Retinal pigment epithelial cell (primary cell): ENCODE measurements at regions not wholly inside any gene's neighbourhood (a gene's known extent, or its start where the extent isn't known, plus 50 kb on each side); places are given as distances from the start of the nearest gene placed in this dataset.
"Not testable (repeated sequence)": the region's sequence is repeated elsewhere in the genome, so short reads cannot be mapped to it uniquely, and the experiment has no call there.

ENCODE experiments used
- DNase-seq: peaks from one replicate; pipeline ENCODE4 v3.0.0-alpha.2; 2010; ENCODE audit warnings: low read depth
- H3K4me3 ChIP-seq: 2 replicates; pipeline ENCODE4 v1.5.1; 2011; ENCODE audit warnings: mild to moderate bottlenecking, low read length, control low read depth, moderate library complexity
- CTCF ChIP-seq: conservative IDR thresholded peaks from 2 replicates; pipeline ENCODE4 v1.5.1; 2011; ENCODE audit warnings: low read depth, low read length, control low read depth, inconsistent platforms

DNA sequence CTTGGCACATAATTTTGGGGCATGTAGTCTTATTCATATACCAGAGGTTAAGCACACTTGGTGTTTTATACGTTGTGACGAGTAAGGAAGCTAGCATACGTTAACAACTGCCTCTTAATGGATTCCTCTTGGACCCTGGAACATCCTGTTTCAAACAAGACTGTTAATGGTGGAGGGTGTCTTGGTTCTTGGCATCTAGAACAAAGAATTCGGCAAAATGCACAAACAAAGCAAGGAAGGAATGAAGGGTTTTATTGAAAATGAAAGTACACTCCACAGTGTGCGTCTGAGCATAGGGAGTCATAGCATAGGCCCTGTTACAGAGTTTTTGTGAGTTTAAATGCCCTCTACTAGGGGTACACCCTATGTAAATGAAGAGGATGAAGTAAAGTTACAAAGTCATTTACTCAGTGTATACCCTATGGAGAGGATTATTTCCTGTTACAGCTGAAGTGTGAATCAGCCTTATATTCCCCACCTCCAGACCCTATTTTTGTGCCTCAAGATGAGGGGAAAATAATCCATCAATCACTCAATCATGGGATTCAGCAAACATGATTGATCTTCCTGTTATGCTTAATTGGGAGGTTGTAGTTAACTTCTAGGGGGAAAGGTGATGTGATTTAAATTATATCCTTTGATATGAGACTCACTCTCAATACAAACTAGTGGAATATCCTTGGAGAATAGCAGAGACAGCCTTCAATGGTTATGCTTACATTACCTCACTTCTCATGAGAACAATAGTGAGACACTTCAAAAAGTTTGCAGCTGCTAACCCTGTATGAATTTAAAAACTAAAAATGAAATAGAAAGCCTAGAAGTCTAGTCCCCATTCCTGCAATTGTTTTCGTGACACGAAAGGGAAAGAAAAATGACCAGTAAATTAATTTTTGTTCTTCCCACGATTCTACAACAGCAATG lies 84.9 kb upstream of the MYO10 start:
- TF ChIP-seq CTCF, result no peak
- no peak for DNase-seq

DNA sequence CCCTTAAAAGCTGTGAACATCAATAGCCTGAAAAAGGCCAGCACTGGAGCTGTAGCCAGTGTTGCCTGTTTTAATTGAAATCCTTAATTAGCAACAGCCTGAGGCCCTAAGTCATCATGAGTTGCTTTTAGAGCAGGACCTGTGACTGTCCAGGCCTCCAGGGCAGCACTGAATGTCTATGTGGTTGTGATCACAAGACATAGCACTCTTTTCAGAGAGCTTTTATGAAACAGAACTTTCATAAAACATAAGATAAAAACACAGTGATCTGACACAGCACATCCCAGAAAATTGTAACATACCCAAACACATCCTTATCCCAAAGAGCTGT lies 85.5 kb upstream of the MYO10 start:
- DNase-seq, result no peak
- no peak overlapping the region for H3K4me3 ChIP-seq
- no peak for TF ChIP-seq CTCF

More for the DNA sequence above, 84.9 kb upstream of the MYO10 start:
- no peak overlapping the region for H3K4me3 ChIP-seq

DNA sequence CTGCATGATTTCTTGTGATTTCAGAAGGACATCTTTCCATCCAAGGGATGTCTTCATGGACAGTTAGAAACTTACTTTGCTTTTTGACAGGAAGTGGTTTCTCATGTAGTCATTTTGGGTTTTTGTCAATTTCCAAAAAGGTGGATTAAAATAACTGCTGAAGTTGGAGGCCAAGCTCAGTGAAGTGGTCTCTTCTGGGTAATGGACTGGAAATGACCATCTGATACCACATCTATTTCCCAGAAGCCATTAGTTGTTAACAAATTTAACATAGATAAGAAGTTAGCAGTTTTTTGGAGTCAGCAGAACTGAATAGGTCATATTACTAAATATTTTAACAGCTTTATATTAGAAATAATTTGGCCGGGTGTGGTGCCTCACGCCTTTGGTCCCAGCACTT lies 86.2 kb upstream of the MYO10 start:
- H3K4me3 ChIP-seq, result no peak overlapping the region
- DNase-seq, result no peak
- TF ChIP-seq CTCF, result no peak

GRCh38 chr5:17024686-17025180 lies 88.6 kb upstream of the MYO10 start:
- DNase-seq, result no peak
- TF ChIP-seq CTCF, result no peak
- no peak overlapping the region for H3K4me3 ChIP-seq

DNA sequence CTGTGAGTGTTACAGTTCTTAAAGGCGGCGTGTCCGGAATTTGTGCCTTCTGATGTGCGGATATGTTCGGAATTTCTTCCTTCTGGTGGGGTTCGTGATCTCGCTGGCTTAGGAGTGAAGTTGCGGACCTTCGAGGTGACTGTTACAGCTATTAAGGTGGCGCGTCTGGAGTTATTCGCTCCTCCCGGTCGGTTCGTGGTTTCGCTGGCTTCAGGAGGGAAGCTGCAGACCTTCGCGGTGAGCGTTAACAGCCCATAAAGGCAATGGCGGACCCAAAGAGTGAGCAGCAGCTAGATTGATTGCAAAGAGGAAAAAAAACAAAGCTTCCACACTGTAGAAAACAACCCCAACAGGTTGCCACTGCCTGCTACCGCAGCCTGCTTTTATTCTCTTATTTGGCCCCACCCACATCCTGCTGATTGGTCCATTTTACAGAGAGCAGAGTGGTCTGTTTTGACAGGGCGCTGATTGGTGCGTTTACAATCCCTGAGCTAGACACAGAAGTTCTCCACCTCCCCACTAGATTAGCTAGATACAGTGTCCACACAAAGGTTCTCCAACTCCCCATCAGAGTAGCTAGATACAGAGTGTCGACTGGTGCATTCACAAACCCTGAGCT lies 95.7 kb upstream of the MYO10 start:
- DNase-seq, H3K4me3 ChIP-seq: not testable (repeated sequence)

- DNase-seq, H3K4me3 ChIP-seq: not testable (repeated sequence)
Measured at GRCh38 chr5:17032314-17032985, 96.4 kb upstream of the MYO10 start.

GRCh38 chr5:17034992-17035391 lies 98.9 kb upstream of the MYO10 start:
- H3K4me3 ChIP-seq, DNase-seq: not testable (repeated sequence)

- no peak overlapping the region for H3K4me3 ChIP-seq
- no peak for TF ChIP-seq CTCF
- no peak for DNase-seq
Measured at GRCh38 chr5:17037751-17038150, 101.7 kb upstream of the MYO10 start.
